GM21447 (cell line): ENCODE measurements at regions not wholly inside any gene's neighbourhood (a gene's known extent, or its start where the extent isn't known, plus 50 kb on each side); places are given as distances from the start of the nearest gene placed in this dataset.
"Not testable (repeated sequence)": the region's sequence is repeated elsewhere in the genome, so short reads cannot be mapped to it uniquely, and the experiment has no call there.

Experiments
- ATAC-seq: cut with Tn5 transposase; IDR thresholded peaks from one replicate; pipeline ENCODE4 v1.9.1; 2021; ENCODE audit not compliant: unreplicated experiment

GRCh38 chr10:32217216-32217615 is 129.7 kb downstream of the EPC1 start:
- ATAC-seq: no peak

GRCh38 chr10:32213838-32214237 is 133.1 kb downstream of the EPC1 start:
- ATAC-seq: not testable (repeated sequence)

GRCh38 chr10:32211046-32211363 is 136.0 kb downstream of the EPC1 start:
- no peak for ATAC-seq

GRCh38 chr10:32210306-32211045 is 136.5 kb downstream of the EPC1 start:
- ATAC-seq: no peak

- not testable (repeated sequence) for ATAC-seq
Observed at GRCh38 chr10:32208005-32208404, 139.0 kb downstream of the EPC1 start.

- peak; percentile 67 for ATAC-seq
Observed at GRCh38 chr10:32207544-32207943, 139.4 kb downstream of the EPC1 start.

GRCh38 chr10:32205670-32206069 is 141.3 kb downstream of the EPC1 start:
- ATAC-seq: no peak

GRCh38 chr10:32204606-32205005 is 142.4 kb downstream of the EPC1 start:
- no peak for ATAC-seq

- ATAC-seq: no peak
Observed at GRCh38 chr10:32199714-32200394, 143.6 kb upstream of the KIF5B start.

- ATAC-seq: no peak
Observed at GRCh38 chr10:32197423-32197822, 141.2 kb upstream of the KIF5B start.

- no peak for ATAC-seq
Observed at GRCh38 chr10:32190890-32191491, 134.8 kb upstream of the KIF5B start.

GRCh38 chr10:32189400-32190084 is 133.3 kb upstream of the KIF5B start:
- ATAC-seq: no peak

GRCh38 chr10:32188601-32189000 is 132.4 kb upstream of the KIF5B start:
- ATAC-seq: not testable (repeated sequence)

GRCh38 chr10:32187686-32188085 is 131.5 kb upstream of the KIF5B start:
- no peak for ATAC-seq

- ATAC-seq: not testable (repeated sequence)
Observed at GRCh38 chr10:32183652-32184051, 127.4 kb upstream of the KIF5B start.

- no peak for ATAC-seq
Observed at GRCh38 chr10:32182476-32182875, 126.3 kb upstream of the KIF5B start.

- ATAC-seq: no peak
Observed at GRCh38 chr10:32180390-32181280, 124.4 kb upstream of the KIF5B start.

GRCh38 chr10:32179836-32180235 is 123.6 kb upstream of the KIF5B start:
- ATAC-seq: no peak

GRCh38 chr10:32177594-32177993 is 121.4 kb upstream of the KIF5B start:
- not testable (repeated sequence) for ATAC-seq

GRCh38 chr10:32175629-32176028 is 119.4 kb upstream of the KIF5B start:
- no peak for ATAC-seq
